ENCODE measurements at regions not wholly inside any gene's neighbourhood (a gene's known extent, or its start where the extent isn't known, plus 50 kb on each side); places are given as distances from the start of the nearest gene placed in this dataset.

DNA sequence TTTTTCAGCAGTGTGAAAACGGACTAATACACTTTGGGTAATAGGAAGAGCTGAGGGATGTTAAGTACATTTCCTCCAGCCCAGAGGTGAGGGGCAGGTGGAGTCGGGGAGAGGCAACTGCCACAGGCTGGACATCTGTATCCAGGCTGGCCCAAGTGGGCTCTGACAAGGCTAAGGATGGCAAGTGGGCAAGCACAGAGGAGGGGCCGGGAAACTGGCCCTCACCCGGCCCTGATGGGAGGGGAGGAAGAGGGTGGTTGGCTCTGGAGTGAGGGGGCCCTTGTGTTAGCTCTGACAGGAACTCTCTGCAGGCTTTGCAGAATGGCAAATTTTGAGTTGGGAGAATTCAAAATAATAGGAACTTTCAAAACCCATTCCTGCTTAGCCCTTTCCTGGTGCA lies 251.0 kb upstream of the TNRC6C start:
- Mint-ChIP-seq H3K27ac (no peak overlapping the region), H3K4me1 (no peaks in the 10 kb centered on the region), H3K4me3 (no peak overlapping the region), H3K27me3 (peaks cover 3% of the 10 kb centered on the region), H3K9me3 (peaks cover 25% of the 10 kb centered on the region), H3K36me3 (peaks cover 3% of the 10 kb centered on the region)
- DNase-seq (no peak), ATAC-seq (ENCODE audit: low read depth) (no peak)
- POLR2A ChIA-PET = no interaction called here

DNA sequence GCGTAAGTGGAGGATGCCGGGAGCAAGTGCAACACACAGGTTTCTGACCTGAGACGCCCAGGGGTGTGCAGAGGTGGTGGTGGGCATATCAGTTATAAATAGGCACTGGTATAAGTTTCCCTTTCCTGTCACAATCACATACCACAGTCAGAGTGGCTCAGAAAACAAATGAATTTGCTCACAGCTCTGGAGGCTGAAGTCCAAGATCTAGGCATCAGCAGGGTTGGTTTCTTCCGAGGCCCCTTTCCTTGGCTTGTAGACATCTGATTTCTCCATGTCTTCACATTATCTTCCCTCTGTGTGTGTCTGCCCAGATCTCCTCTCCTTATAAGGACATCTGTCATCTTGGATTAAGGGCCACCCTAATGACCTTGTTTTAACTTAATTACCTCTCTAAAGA lies 250.5 kb upstream of the TNRC6C start:
- H3K27me3 Mint-ChIP-seq = peaks cover 4% of the 10 kb centered on the region
- H3K9me3 Mint-ChIP-seq = peaks cover 24% of the 10 kb centered on the region
- no peak overlapping the region for H3K27ac Mint-ChIP-seq
- H3K36me3 Mint-ChIP-seq = peaks cover 3% of the 10 kb centered on the region
- no peak overlapping the region for H3K4me3 Mint-ChIP-seq
- ATAC-seq (ENCODE audit: low read depth) (no peak), DNase-seq (no peak)
- H3K4me1 Mint-ChIP-seq = no peaks in the 10 kb centered on the region
- POLR2A ChIA-PET = no interaction called here

DNA sequence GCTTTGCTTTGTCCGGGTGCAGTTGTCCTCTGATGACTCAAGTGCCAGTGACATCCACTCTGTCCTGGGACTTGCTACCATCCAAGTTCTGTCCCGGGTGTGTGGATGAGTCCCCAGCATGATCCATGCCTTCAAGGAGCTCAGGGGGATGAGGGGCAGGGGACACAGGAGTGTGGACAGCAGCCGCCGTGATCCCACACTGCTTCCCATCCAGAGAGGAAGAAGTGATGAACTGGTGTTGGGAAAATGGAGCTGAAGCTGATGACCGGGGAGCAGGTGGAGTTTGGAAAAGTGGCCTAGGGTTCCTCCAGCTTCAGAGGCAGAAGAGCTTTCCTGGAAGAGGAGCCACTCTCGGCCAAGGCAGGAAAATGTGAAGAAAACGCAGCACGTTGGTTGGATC lies 249.6 kb upstream of the TNRC6C start:
- ATAC-seq (ENCODE audit: low read depth) = no peak
- POLR2A ChIA-PET = no interaction called here

DNA sequence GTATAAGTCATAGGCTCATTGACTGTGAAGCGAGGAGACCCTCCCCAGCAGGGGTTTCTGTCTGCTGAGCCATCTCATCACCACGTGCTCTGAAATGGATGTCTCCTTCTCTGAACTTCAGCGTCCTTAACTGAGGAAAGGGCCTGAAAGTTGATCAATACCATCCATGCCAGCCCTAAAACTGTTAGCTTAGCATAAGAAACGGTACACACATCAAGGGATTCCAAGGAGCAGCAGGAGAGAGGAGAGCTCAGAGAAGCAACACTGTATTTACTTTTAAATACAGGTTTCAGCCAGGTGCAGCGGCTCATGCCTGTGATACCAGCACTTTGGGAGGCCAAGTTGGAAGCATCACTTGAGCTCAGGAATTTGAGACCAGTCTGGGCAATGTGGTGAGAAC lies 248.9 kb upstream of the TNRC6C start:
- Mint-ChIP-seq H3K36me3 (no peaks in the 10 kb centered on the region), H3K27ac (no peak overlapping the region), H3K9me3 (peaks cover 14% of the 10 kb centered on the region), H3K4me1 (no peaks in the 10 kb centered on the region), H3K27me3 (peaks cover 4% of the 10 kb centered on the region), H3K4me3 (no peak overlapping the region)
- no peak for DNase-seq
- POLR2A ChIA-PET = no interaction called here
- no peak for ATAC-seq (ENCODE audit: low read depth)

More for the DNA sequence above, 249.6 kb upstream of the TNRC6C start:
- H3K27me3 Mint-ChIP-seq = peaks cover 4% of the 10 kb centered on the region
- no peaks in the 10 kb centered on the region for H3K36me3 Mint-ChIP-seq
- H3K4me1 Mint-ChIP-seq = no peaks in the 10 kb centered on the region
- DNase-seq = no peak
- no peak overlapping the region for H3K27ac Mint-ChIP-seq
- H3K4me3 Mint-ChIP-seq = no peak overlapping the region
- H3K9me3 Mint-ChIP-seq = peaks cover 16% of the 10 kb centered on the region

DNA sequence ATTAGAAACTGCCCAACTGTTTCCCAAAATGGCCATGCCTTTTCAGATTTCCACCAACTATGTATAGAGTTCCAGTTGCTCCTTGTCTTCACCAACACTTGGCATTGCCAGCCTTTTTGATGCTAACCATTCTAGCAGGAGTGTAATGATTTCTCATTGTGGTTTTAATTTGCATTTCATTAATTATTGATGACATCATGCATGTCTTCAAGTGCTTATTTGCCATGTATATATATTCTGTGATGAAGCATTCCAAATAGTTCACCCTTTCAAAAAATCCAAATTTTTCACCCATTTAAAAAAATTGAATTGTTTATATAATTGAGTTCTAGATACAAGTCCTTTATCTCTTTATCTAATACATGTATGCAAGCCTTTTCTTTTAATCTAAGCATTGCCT lies 245.9 kb upstream of the TNRC6C start:
- Mint-ChIP-seq H3K36me3 (no peaks in the 10 kb centered on the region), H3K9me3 (peaks cover 5% of the 10 kb centered on the region), H3K27ac (no peak overlapping the region), H3K27me3 (peaks cover 12% of the 10 kb centered on the region), H3K4me3 (no peak overlapping the region), H3K4me1 (no peaks in the 10 kb centered on the region)
- POLR2A ChIA-PET = no interaction called here
- no peak for DNase-seq
- no peak for ATAC-seq (ENCODE audit: low read depth)

DNA sequence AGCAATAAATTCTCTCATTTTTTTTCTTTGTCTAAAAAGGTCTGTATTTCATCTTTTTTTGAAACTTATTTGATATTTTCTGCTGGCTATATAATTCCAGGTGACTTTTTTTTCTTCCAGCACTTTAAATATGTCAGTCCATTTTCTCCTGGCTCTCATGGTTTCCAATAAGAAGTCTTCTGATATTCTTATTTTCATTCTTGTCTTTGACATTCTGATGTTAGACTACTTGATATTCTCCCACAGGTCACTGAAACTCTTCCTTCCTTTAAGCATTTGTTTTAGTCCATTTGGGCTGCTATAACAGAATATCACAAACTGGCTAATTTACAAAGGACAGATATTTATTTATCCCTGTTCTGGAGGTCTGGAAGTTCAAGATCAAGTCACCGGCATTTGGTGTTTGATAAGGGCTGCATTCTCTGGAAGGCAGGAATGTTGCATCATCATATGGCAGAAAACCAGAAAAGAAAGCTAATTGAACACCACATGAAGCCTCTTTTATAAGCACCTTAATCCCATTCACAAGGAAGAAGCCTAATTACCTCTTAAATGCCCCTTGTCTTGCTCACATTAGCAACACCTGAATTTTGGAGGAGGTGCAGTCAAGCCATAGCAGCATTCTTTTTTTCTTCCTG lies 242.1 kb upstream of the TNRC6C start:
- POLR2A ChIA-PET = interaction anchor here (0.6 kb wide), 1 partner anchor 513 kb away, joined by 5 read pairs; no protein-coding TSS in a partner anchor
- no peak for ATAC-seq (ENCODE audit: low read depth)

DNA sequence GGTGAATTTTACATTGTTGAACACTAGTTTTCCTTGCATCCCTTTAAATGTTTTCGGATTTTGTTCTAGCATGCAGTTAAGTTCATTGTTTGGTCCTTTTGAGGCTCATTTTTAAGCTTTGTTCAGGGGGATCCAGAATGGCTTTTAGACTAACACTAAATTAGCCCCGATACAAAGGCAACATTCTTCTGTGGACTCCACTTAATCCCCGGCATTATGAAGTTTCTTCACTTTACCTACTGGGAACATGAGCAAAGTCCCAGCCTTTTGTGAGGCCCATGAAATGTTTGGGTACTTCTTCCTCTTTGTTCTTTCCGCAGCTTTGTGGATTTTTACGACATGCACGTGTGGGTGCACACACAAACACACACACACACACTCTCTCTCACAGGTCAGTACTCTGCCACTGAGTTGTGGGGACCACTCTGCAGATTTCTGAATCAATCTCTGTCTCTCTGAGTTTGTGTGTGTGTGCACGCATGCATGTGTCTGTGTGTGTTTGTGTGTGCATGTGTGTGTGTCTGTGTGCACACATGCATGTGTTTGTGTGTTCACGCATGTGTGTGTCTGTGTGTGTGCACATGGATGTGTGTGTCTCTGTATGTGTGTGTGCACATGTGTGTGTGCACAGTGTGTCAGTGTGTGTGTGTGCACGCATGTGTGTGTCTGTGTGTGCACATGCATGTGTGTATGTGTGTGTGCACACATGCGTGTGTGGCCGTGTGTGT lies 240.4 kb upstream of the TNRC6C start:
- Mint-ChIP-seq H3K27me3 (peaks cover 19% of the 10 kb centered on the region), H3K4me3 (no peak overlapping the region), H3K9me3 (peaks cover 13% of the 10 kb centered on the region), H3K27ac (no peak overlapping the region), H3K4me1 (no peaks in the 10 kb centered on the region), H3K36me3 (no peaks in the 10 kb centered on the region)
- POLR2A ChIA-PET = no interaction called here
- ATAC-seq (ENCODE audit: low read depth) (no peak), DNase-seq (no peak)

More for the DNA sequence above, 242.1 kb upstream of the TNRC6C start:
- no peaks in the 10 kb centered on the region for H3K36me3 Mint-ChIP-seq
- peaks cover 13% of the 10 kb centered on the region for H3K9me3 Mint-ChIP-seq
- H3K27me3 Mint-ChIP-seq = peaks cover 18% of the 10 kb centered on the region
- H3K27ac Mint-ChIP-seq = no peak overlapping the region
- DNase-seq = no peak
- no peak overlapping the region for H3K4me3 Mint-ChIP-seq
- H3K4me1 Mint-ChIP-seq = no peaks in the 10 kb centered on the region

DNA sequence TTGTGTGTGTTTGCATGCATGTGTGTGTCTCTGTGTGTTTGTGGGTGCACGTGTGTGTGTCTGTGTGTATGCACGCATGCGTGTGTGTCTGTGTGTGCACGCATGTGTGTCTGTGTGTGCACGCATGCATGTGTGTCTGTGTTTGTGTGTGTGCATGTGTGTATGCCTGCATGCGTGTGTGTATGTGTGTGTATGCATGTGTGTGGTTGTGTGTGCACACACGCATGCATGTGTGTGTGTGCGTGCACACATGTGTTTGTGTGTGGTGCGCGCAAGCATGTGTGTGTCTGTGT lies 239.9 kb upstream of the TNRC6C start:
- no peak for ATAC-seq (ENCODE audit: low read depth)
- POLR2A ChIA-PET = no interaction called here
- no peaks in the 10 kb centered on the region for H3K4me1 Mint-ChIP-seq
- DNase-seq = no peak
- peaks cover 17% of the 10 kb centered on the region for H3K27me3 Mint-ChIP-seq
- no peak overlapping the region for H3K4me3 Mint-ChIP-seq
- H3K36me3 Mint-ChIP-seq = no peaks in the 10 kb centered on the region
- H3K9me3 Mint-ChIP-seq = peaks cover 13% of the 10 kb centered on the region
- H3K27ac Mint-ChIP-seq = no peak overlapping the region

DNA sequence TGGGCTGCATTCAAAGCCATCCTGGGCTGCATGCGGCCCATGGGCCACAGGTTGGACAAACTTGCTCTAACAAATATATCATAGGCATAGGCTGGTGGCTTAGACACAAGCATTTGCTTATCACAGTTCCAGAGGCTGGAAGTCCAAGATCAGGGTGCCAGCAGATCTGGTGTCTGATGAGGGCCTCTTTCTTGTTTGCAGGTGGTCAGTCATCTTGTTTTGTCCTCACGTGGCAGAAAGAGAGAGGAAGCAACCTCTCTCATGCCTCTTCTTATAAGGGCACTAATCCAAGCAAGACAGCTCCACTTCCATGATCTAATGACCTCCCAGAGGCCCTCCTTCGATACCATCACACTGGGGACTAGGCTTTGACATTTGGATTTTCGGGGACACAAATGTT lies 238.7 kb upstream of the TNRC6C start:
- POLR2A ChIA-PET = no interaction called here

DNA sequence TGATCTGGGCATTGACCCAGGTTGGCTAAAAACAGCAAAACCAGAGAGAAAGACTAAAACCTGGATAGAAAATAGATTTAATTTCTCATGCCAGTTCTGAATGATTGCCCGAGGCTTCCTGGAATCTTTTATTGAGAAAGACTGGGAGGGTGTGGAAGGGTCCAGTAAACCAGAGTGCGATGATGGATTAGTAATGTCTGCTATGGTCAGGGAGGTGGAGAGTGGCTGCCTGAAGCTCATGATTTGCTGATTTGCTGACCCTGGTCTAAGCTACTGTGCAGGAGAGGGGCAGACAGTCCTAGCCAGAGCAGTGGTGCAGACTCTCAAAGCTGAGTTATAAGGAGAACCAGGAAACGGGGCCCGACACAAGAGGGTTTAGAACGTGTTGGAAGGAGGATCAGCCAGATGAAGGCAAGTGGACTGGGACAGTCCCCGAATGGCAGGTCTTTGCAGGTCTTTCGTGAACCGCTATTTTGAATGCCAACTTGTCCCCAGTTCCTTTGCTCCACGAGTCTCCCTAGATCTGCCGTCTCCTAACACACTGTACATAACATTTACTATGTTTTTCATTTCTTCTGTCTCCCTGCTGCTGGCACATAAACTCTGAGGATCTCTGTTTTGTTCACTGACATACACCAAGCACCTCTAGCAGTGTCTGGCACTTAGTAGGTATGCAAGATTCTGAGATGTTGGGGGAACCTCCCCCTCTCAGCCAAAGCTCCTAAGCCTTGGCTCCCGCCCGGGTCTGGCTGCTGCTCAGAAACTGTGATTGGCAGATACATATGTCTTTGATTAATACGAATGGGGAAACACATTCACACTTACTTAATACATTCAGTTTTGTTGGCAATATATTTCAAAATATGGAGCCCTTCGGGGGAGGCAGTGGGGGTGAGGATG lies 237.3 kb upstream of the TNRC6C start:
- Mint-ChIP-seq H3K27ac (no peak overlapping the region), H3K36me3 (no peaks in the 10 kb centered on the region), H3K9me3 (peaks cover 11% of the 10 kb centered on the region), H3K4me3 (no peak overlapping the region), H3K27me3 (peaks cover 17% of the 10 kb centered on the region), H3K4me1 (no peaks in the 10 kb centered on the region)
- POLR2A ChIA-PET = no interaction called here
- DNase-seq = no peak
- no peak for ATAC-seq (ENCODE audit: low read depth)

More for the DNA sequence above, 238.7 kb upstream of the TNRC6C start:
- no peaks in the 10 kb centered on the region for H3K4me1 Mint-ChIP-seq
- DNase-seq = no peak
- no peak overlapping the region for H3K27ac Mint-ChIP-seq
- peaks cover 17% of the 10 kb centered on the region for H3K27me3 Mint-ChIP-seq
- no peak overlapping the region for H3K4me3 Mint-ChIP-seq
- H3K36me3 Mint-ChIP-seq = no peaks in the 10 kb centered on the region
- no peak for ATAC-seq (ENCODE audit: low read depth)
- peaks cover 13% of the 10 kb centered on the region for H3K9me3 Mint-ChIP-seq

DNA sequence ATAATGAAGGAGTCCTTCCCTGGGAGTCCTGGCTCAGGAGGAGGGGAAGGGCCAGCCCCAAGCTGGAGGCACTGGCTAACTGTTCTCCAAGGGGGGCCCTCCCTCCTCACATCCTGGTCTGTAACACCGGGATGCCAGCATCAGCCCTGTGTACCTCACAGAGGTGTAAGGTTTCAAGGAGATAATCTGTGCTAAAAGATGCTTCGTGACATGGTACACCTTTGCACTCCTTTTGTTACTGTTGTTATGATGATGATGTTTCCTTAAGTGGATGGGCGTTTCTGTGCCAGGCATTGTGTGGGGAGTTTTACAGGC lies 236.7 kb upstream of the TNRC6C start:
- DNase-seq (no peak), ATAC-seq (ENCODE audit: low read depth) (no peak)
- POLR2A ChIA-PET = no interaction called here
- Mint-ChIP-seq H3K9me3 (peaks cover 8% of the 10 kb centered on the region), H3K4me3 (no peak overlapping the region), H3K27ac (no peak overlapping the region), H3K36me3 (no peaks in the 10 kb centered on the region), H3K4me1 (no peaks in the 10 kb centered on the region), H3K27me3 (peaks cover 13% of the 10 kb centered on the region)

DNA sequence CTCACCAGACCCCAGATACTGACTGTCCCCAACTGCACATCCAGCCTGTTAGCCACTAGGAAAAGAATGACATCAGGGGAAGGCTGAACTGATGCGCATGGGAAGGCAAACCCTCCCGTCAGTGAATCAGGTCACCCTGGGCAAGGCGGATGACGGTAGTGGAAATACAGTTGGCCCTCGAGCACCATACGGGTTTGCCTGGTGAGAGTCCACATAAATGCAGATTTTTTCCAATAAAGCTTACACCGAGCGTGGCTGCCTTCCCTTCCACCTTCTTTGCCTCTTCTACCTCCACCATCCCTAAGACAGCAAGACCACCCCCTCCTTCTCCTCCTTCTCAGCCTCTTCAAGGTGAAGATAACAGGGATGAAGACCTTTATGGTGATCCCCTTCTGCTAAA lies 236.1 kb upstream of the TNRC6C start:
- Mint-ChIP-seq H3K9me3 (peaks cover 8% of the 10 kb centered on the region), H3K27me3 (peaks cover 9% of the 10 kb centered on the region), H3K4me1 (no peaks in the 10 kb centered on the region), H3K27ac (no peak overlapping the region), H3K36me3 (no peaks in the 10 kb centered on the region), H3K4me3 (no peak overlapping the region)
- no peak for ATAC-seq (ENCODE audit: low read depth)
- no peak for DNase-seq
- POLR2A ChIA-PET = no interaction called here

DNA sequence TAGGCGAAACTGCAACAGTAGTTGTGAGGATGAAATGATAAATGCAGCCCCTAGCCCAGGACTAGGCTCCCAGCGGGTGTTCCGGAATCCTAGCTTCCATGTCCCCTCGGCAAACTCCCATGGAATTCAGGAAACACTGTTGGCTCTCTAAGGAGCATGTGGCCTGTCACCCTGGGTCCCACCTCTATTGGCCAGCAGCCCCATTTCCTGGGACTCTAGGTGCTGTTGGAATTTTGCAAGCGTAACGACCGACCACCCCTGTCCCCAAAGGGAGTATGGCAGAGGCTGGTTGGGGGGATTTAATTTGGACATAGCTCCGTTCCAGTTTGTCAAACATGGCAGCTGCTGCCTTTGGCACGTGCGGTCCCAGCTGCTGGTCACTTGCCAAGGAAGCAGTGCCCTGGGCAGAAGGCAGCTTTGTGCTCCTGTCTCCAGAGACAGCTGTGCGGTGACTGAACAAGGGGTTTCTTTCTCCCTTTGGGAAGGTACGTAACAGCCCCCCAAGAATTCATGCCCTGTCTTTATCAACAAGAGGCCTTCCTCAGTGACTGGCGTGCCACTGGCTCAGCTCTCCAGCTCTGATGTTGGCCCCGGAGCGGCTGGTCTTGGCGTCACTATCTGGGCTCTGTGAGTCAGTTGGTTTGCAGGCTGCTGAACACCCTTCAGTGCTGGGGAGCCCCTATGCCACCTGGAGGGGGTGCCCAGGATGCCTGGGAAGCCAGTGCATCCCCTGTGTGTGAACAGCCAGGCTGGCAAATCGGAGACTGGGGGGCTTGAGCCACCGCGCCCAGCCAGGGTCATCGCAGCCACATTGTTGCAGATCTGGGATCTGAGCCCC lies 235.2 kb upstream of the TNRC6C start:
- peaks cover 9% of the 10 kb centered on the region for H3K27me3 Mint-ChIP-seq
- POLR2A ChIA-PET = no interaction called here
- no peak for DNase-seq
- no peaks in the 10 kb centered on the region for H3K36me3 Mint-ChIP-seq
- peaks cover 5% of the 10 kb centered on the region for H3K9me3 Mint-ChIP-seq
- H3K27ac Mint-ChIP-seq = no peak overlapping the region
- no peaks in the 10 kb centered on the region for H3K4me1 Mint-ChIP-seq
- no peak for ATAC-seq (ENCODE audit: low read depth)
- no peak overlapping the region for H3K4me3 Mint-ChIP-seq

Measured in activated naive CD8-positive, alpha-beta T cell treated with anti-CD3 and anti-CD28 coated beads, Interleukin-2, amount 10 ng/mL, durations not matched to agents 7 days and 5 days (primary cell).